A549 (cell line): ENCODE measurements at regions not wholly inside any gene's neighbourhood (a gene's known extent, or its start where the extent isn't known, plus 50 kb on each side); places are given as distances from the start of the nearest gene placed in this dataset.

ENCODE experiments used
- ATAC-seq, 2 experiments: fragments of 200-7000 bp in 1 of 2; fragments of >200 bp in 1 of 2; cut with Nextera tagmentation in 1 of 2; cut with Tn5 transposase in 1 of 2; 3 replicates each; pipeline versions ENCODE4 v1.8.0 to v1.9.1; 2018 to 2020; ENCODE audit warnings: mild to moderate bottlenecking in 1 of 2, moderate library complexity in 1 of 2
- CTCF ChIA-PET: fragments of 300-600 bp; sonication (Branson Sonifier 250); formaldehyde crosslinking; extraction: SDS; loops from one replicate; lab custom pipeline; 2021; ENCODE audit warnings: antibody characterized with exemption, inconsistent platforms; lab: Yijun Ruan, JAX
- POLR2A ChIA-PET: fragments of 350-600 bp; formaldehyde crosslinking; extraction: SDS; loops from one replicate; lab custom pipeline; 2021; ENCODE audit warnings: antibody characterized with exemption, inconsistent platforms; lab: Yijun Ruan, JAX
- DNase-seq, 2 experiments: peaks; one replicate each; pipeline versions ENCODE4 v3.0.0 to v3.0.0-alpha.2; 2011 to 2016; ENCODE audit warnings: low read depth in 1 of 2, low spot score in 1 of 2
- FAIRE-seq: peaks from 2 replicates; lab custom pipeline; 2011; peaks lifted over from hg19 to GRCh38; lab: Jason Lieb, UNC
- H3K27ac ChIP-seq, 2 experiments: fragments of >200 bp; sonication (Bioruptor Twin); formaldehyde crosslinking; 3 replicates each; pipeline ENCODE4 v1.5.1; 2016 to 2017
- H3K4me1 ChIP-seq: fragments of >200 bp; sonication (Bioruptor Twin); formaldehyde crosslinking; 3 replicates; pipeline ENCODE4 v1.6.1; 2016
- H3K4me2 ChIP-seq: fragments of >200 bp; sonication (Bioruptor Twin); formaldehyde crosslinking; 3 replicates; pipeline ENCODE4 v1.6.1; 2016
- H3K4me3 ChIP-seq: fragments of >200 bp; sonication (Bioruptor Twin); formaldehyde crosslinking; 3 replicates; pipeline ENCODE4 v1.5.1; 2016
- H3K9me3 ChIP-seq: fragments of >200 bp; sonication (Bioruptor Twin); formaldehyde crosslinking; 3 replicates; pipeline ENCODE4 v1.6.1; 2016
- ATOH8 ChIP-seq: fragments of 250-450 bp; sonication (Bioruptor Pico); IDR thresholded peaks from 2 replicates; pipeline ENCODE4 v1.5.0; 2020; ENCODE audit warnings: low read depth, mild to moderate bottlenecking, moderate library complexity
- BHLHE40 ChIP-seq: IDR thresholded peaks from 2 replicates; pipeline ENCODE4 v1.6.1; 2012; ENCODE audit warnings: low read depth, low read length, inconsistent platforms
- CHD2 ChIP-seq: fragments of 150-350 bp; IDR thresholded peaks from 2 replicates; pipeline ENCODE4 v1.6.1; 2014; ENCODE audit warnings: low read length; ENCODE audit not compliant: partially characterized antibody
- EHMT2 ChIP-seq: fragments of 200-600 bp; sonication (generic); IDR thresholded peaks from 2 replicates; pipeline ENCODE4 v1.6.1; 2016; ENCODE audit warnings: antibody characterized with exemption, low read depth, mild to moderate bottlenecking, moderate library complexity
- ELK1 ChIP-seq: fragments of 150-350 bp; IDR thresholded peaks from 2 replicates; pipeline ENCODE4 v1.6.1; 2014; ENCODE audit warnings: low read depth, mild to moderate bottlenecking, low read length
- EP300 ChIP-seq, 2 experiments: fragments of >200 bp; sonication (Bioruptor Twin); formaldehyde crosslinking; IDR thresholded peaks; 2 replicates in 1 of 2; 3 replicates in 1 of 2; pipeline ENCODE4 v1.6.1; 2016 to 2017
- FOSB ChIP-seq: fragments of 250-450 bp; sonication (Bioruptor Pico); IDR thresholded peaks from 2 replicates; pipeline ENCODE4 v1.5.0; 2020; ENCODE audit warnings: mild to moderate bottlenecking, moderate library complexity
- HDAC2 ChIP-seq: fragments of 200-600 bp; sonication (generic); IDR thresholded peaks from 2 replicates; pipeline ENCODE4 v1.6.1; 2016
- HES2 ChIP-seq: fragments of >200 bp; sonication (Bioruptor Twin); formaldehyde crosslinking; IDR thresholded peaks from 2 replicates; pipeline ENCODE4 v1.6.1; 2016
- HMGXB4 ChIP-seq: fragments of 250-450 bp; sonication (Bioruptor Pico); IDR thresholded peaks from 2 replicates; pipeline ENCODE4 v1.5.0; 2021; ENCODE audit warnings: mild to moderate bottlenecking, moderate library complexity, borderline replicate concordance
- HOXA7 ChIP-seq: fragments of 250-450 bp; sonication (Bioruptor Pico); IDR thresholded peaks from 2 replicates; pipeline ENCODE4 v1.5.0; 2020; ENCODE audit warnings: mild to moderate bottlenecking, moderate library complexity
- HOXB13 ChIP-seq: fragments of 250-450 bp; sonication (Bioruptor Pico); IDR thresholded peaks from 2 replicates; pipeline ENCODE4 v1.5.0; 2020; ENCODE audit warnings: low read depth, mild to moderate bottlenecking, moderate library complexity
- JUNB ChIP-seq: fragments of >200 bp; sonication (Bioruptor Twin); formaldehyde crosslinking; IDR thresholded peaks from 2 replicates; pipeline ENCODE4 v1.6.1; 2016
- KDM1A ChIP-seq: fragments of 200-600 bp; sonication (generic); IDR thresholded peaks from 2 replicates; pipeline ENCODE4 v1.6.1; 2016; ENCODE audit warnings: low read depth, mild to moderate bottlenecking
- MAX ChIP-seq: IDR thresholded peaks from 2 replicates; pipeline ENCODE4 v1.6.1; 2012
- MAZ ChIP-seq: fragments of 150-350 bp; IDR thresholded peaks from 2 replicates; pipeline ENCODE4 v1.6.1; 2014; ENCODE audit warnings: antibody characterized with exemption, low read depth, low read length, borderline replicate concordance
- NPAS2 ChIP-seq: fragments of 250-450 bp; sonication (Bioruptor Pico); IDR thresholded peaks from 2 replicates; pipeline ENCODE4 v1.8.0; 2022; ENCODE audit warnings: mild to moderate bottlenecking, moderate library complexity, borderline replicate concordance
- NR3C1 ChIP-seq: fragments of >200 bp; sonication (Bioruptor Twin); formaldehyde crosslinking; IDR thresholded peaks from 3 replicates; pipeline ENCODE4 v1.6.1; 2017
- POLR2A ChIP-seq: IDR thresholded peaks from 2 replicates; pipeline ENCODE4 v1.6.1; 2012; ENCODE audit warnings: mild to moderate bottlenecking, low read length
- RAD21 ChIP-seq, 2 experiments: fragments of >200 bp in 1 of 2; sonication (Bioruptor Twin) in 1 of 2; formaldehyde crosslinking in 1 of 2; IDR thresholded peaks in 1 of 2; conservative IDR thresholded peaks in 1 of 2; 2 replicates in 1 of 2; 3 replicates in 1 of 2; pipeline ENCODE4 v1.6.1; 2012 to 2018; ENCODE audit warnings: inconsistent platforms in 1 of 2
- RARB ChIP-seq: fragments of 250-450 bp; sonication (Bioruptor Pico); IDR thresholded peaks from 2 replicates; pipeline ENCODE4 v1.8.0; 2021; ENCODE audit warnings: mild to moderate bottlenecking, moderate library complexity
- RNF2 ChIP-seq: fragments of 200-600 bp; sonication (generic); IDR thresholded peaks from 2 replicates; pipeline ENCODE4 v1.6.1; 2016; ENCODE audit warnings: low read depth, mild to moderate bottlenecking, antibody characterized with exemption, moderate library complexity, borderline replicate concordance
- SMC3 ChIP-seq: fragments of >200 bp; sonication (Bioruptor Twin); formaldehyde crosslinking; IDR thresholded peaks from 3 replicates; pipeline ENCODE4 v1.6.1; 2018; ENCODE audit warnings: inconsistent platforms
- SREBF2 ChIP-seq: fragments of 450-650 bp; IDR thresholded peaks from 2 replicates; pipeline ENCODE4 v1.6.1; 2014; ENCODE audit warnings: mild to moderate bottlenecking, moderate library complexity
- TP53 ChIP-seq: fragments of 250-450 bp; sonication (Bioruptor Pico); IDR thresholded peaks from 2 replicates; pipeline ENCODE4 v1.5.0; 2021; ENCODE audit warnings: mild to moderate bottlenecking, moderate library complexity
- WGBS: methylation state at CpG from one replicate; pipeline ENCODE4 v1.1.6; 2017; ENCODE audit errors: missing lambda C conversion rate; 5-methylcytosine and 5-hydroxymethylcytosine counted together

- no peak for ATAC-seq
- no peak overlapping the region for H3K4me3 ChIP-seq
- POLR2A ChIA-PET = no interaction called here
- no peaks in the 10 kb centered on the region for H3K4me1 ChIP-seq
- CTCF ChIA-PET = no interaction called here
- no peaks in the 10 kb centered on the region for H3K9me3 ChIP-seq
- H3K4me2 ChIP-seq = no peak overlapping the region
- no peak overlapping the region for H3K27ac ChIP-seq
- DNase-seq = no peak
- TF ChIP-seq JUNB (no peak), HES2 (no peak), RAD21 (conservative IDR thresholded peaks at IDR 0.05 in 1 of 2, IDR thresholded peaks at IDR 0.05 in 1 of 2) (no peak), SREBF2 (no peak), HMGXB4 (CRISPR knock-in tag) (no peak)
- 47% methylated on average over 3 of the region's 3 CpGs for WGBS
- no peak for FAIRE-seq
Observed at GRCh38 chr4:165788686-165789463, 84.2 kb upstream of the TLL1 start.

GRCh38 chr4:165793236-165793635 is 79.8 kb upstream of the TLL1 start:
- ChIA-PET POLR2A (no interaction called here), CTCF (interaction anchor here (0.7 kb wide), 1 partner anchor 26 kb away, joined by 3 read pairs; no protein-coding TSS in a partner anchor)
- DNase-seq (no peak), ATAC-seq (no peak), FAIRE-seq (no peak)
- H3K4me2 ChIP-seq = no peak overlapping the region
- no peak overlapping the region for H3K27ac ChIP-seq
- H3K9me3 ChIP-seq = no peaks in the 10 kb centered on the region
- 20% methylated on average over 2 of the region's 2 CpGs for WGBS
- no peak overlapping the region for H3K4me3 ChIP-seq
- TF ChIP-seq EHMT2 = no peak
- no peak for TF ChIP-seq RAD21 (conservative IDR thresholded peaks at IDR 0.05 in 1 of 2, IDR thresholded peaks at IDR 0.05 in 1 of 2)
- no peak for TF ChIP-seq NPAS2 (CRISPR knock-in tag)
- no peak for TF ChIP-seq HDAC2
- TF ChIP-seq MAZ = no peak
- TF ChIP-seq EP300 (IDR thresholded peaks at IDR 0.05) = no peak
- TF ChIP-seq TP53 = no peak
- no peak for TF ChIP-seq RARB (CRISPR knock-in tag)
- no peak for TF ChIP-seq POLR2A
- TF ChIP-seq SMC3 = no peak
- TF ChIP-seq RNF2 = no peak
- no peaks in the 10 kb centered on the region for H3K4me1 ChIP-seq

- Histone ChIP-seq H3K27ac (no peak overlapping the region), H3K4me2 (no peak overlapping the region), H3K4me3 (no peak overlapping the region), H3K4me1 (no peaks in the 10 kb centered on the region), H3K9me3 (no peaks in the 10 kb centered on the region)
- no peak for ATAC-seq
- ChIA-PET POLR2A (no interaction called here), CTCF (no interaction called here)
- no peak for TF ChIP-seq KDM1A
- TF ChIP-seq MAX = no peak
- no peak for TF ChIP-seq HOXA7
- TF ChIP-seq HOXB13 = no peak
- no peak for TF ChIP-seq NR3C1
- TF ChIP-seq EHMT2 = no peak
- TF ChIP-seq BHLHE40 = no peak
- no peak for TF ChIP-seq FOSB (CRISPR knock-in tag)
- TF ChIP-seq POLR2A = no peak
- TF ChIP-seq ELK1 = no peak
- no peak for TF ChIP-seq CHD2
- TF ChIP-seq ATOH8 = no peak
- TF ChIP-seq HMGXB4 (CRISPR knock-in tag) = no peak
- no peak for TF ChIP-seq HDAC2
- FAIRE-seq = no peak
- no peak for DNase-seq
Observed at GRCh38 chr4:165794834-165795233, 78.2 kb upstream of the TLL1 start.
